GM19463 (cell line): ENCODE measurements at regions not wholly inside any gene's neighbourhood (a gene's known extent, or its start where the extent isn't known, plus 50 kb on each side); places are given as distances from the start of the nearest gene placed in this dataset.
"Not testable (repeated sequence)": the region's sequence is repeated elsewhere in the genome, so short reads cannot be mapped to it uniquely, and the experiment has no call there.

Experiments
- ATAC-seq: cut with Tn5 transposase; IDR thresholded peaks from one replicate; pipeline ENCODE4 v1.9.1; 2021; ENCODE audit warnings: mild to moderate bottlenecking, moderate library complexity; ENCODE audit not compliant: unreplicated experiment

GRCh38 chr5:17952231-17952630, 318.0 kb downstream of the TAF11L14 start:
- ATAC-seq, result no peak

GRCh38 chr5:17964067-17964466, 329.8 kb downstream of the TAF11L14 start:
- ATAC-seq, result no peak

- ATAC-seq, result no peak
Measured at GRCh38 chr5:17966640-17967402, 332.6 kb downstream of the TAF11L14 start.

GRCh38 chr5:17976404-17976803, 342.1 kb downstream of the TAF11L14 start:
- no peak for ATAC-seq

- ATAC-seq, result no peak
Measured at GRCh38 chr5:17978954-17979353, 344.7 kb downstream of the TAF11L14 start.

GRCh38 chr5:17982626-17983025, 348.4 kb downstream of the TAF11L14 start:
- not testable (repeated sequence) for ATAC-seq

- ATAC-seq, result no peak
Measured at GRCh38 chr5:17989036-17989435, 354.8 kb downstream of the TAF11L14 start.

- no peak for ATAC-seq
Measured at GRCh38 chr5:17989567-17990563, 355.6 kb downstream of the TAF11L14 start.

GRCh38 chr5:17991775-17992174, 357.5 kb downstream of the TAF11L14 start:
- ATAC-seq, result no peak

- no peak for ATAC-seq
Measured at GRCh38 chr5:17992291-17992690, 358.0 kb downstream of the TAF11L14 start.

GRCh38 chr5:17995997-17996396, 361.7 kb downstream of the TAF11L14 start:
- no peak for ATAC-seq

GRCh38 chr5:17999858-18000257, 365.6 kb downstream of the TAF11L14 start:
- ATAC-seq, result no peak

GRCh38 chr5:18000744-18001143, 366.5 kb downstream of the TAF11L14 start:
- no peak for ATAC-seq

- no peak for ATAC-seq
Measured at GRCh38 chr5:18003312-18003711, 369.1 kb downstream of the TAF11L14 start.

GRCh38 chr5:18003784-18004183, 369.5 kb downstream of the TAF11L14 start:
- no peak for ATAC-seq

GRCh38 chr5:18006235-18006634, 372.0 kb downstream of the TAF11L14 start:
- ATAC-seq, result not testable (repeated sequence)

GRCh38 chr5:18008940-18009339, 374.7 kb downstream of the TAF11L14 start:
- ATAC-seq, result no peak

GRCh38 chr5:18010053-18010452, 375.8 kb downstream of the TAF11L14 start:
- ATAC-seq, result peak; percentile 44

- ATAC-seq, result no peak
Measured at GRCh38 chr5:18018472-18018871, 384.2 kb downstream of the TAF11L14 start.

GRCh38 chr5:18023275-18023674, 389.0 kb downstream of the TAF11L14 start:
- no peak for ATAC-seq

- ATAC-seq, result no peak
Measured at GRCh38 chr5:18023986-18024385, 389.7 kb downstream of the TAF11L14 start.

- no peak for ATAC-seq
Measured at GRCh38 chr5:18024542-18024941, 390.3 kb downstream of the TAF11L14 start.
